HG02588 (cell line): ENCODE measurements at regions not wholly inside any gene's neighbourhood (a gene's known extent, or its start where the extent isn't known, plus 50 kb on each side); places are given as distances from the start of the nearest gene placed in this dataset.
"Not testable (repeated sequence)": the region's sequence is repeated elsewhere in the genome, so short reads cannot be mapped to it uniquely, and the experiment has no call there.

Experiments
- ATAC-seq: cut with Tn5 transposase; IDR thresholded peaks from one replicate; pipeline ENCODE4 v1.9.1; 2021; ENCODE audit warnings: mild to moderate bottlenecking, moderate library complexity; ENCODE audit not compliant: unreplicated experiment

DNA sequence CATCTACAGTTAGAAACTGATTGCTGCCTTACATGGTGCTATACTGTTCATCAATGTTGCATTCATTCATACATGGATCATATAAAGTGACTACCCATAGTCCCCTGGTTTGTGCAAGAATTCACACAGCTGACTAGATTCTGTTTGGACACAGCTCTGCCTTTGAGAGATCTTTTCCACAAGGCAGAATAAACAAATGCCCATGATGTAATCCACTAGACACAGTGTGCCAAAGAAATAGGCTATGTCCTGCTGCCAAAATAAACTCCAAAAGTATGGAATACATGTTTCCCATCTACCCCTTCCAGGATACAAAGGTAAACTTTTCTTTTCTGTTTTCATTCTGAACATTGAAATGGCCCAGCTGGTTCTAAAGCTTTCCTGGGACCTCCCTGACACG lies 269.4 kb upstream of the CHAC2 start:
- ATAC-seq, result no peak

DNA sequence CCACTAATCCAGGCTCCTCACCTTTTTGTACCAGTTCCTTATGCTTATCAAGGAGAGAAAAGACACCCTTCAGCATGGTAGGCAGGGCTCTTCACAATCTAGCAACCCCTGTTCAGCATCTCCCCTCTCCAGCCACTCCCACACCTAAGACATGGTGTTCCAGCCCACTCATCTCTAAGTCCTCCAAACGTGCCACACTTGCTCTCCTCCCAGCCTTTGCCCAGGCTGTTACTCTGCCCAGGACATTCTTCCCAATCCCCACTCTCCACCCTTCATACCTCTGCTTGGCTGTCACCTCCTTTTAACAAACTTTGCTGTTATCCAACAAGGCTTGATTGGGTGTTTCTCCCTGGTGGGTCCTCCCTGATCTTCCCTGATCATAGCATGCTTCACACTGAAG lies 270.6 kb upstream of the CHAC2 start:
- no peak for ATAC-seq

DNA sequence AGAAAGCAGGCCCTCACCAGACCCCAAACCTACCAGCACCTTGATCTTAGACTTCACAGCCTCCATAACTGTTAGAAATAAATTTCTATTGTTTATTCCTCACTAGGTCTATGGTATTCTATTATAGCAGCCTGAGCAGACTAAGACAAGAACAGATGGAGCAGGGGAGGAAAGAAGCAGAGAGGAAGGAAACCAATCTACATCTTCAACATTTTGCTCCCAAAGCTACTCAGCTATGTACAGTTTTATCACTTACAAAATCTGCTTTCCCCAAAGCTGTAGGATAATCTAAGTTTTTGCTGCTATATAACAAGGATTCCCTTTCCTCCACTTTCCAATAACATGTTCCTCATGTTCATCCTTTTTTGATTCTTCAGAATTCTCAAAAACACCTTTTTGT lies 274.4 kb upstream of the CHAC2 start:
- no peak for ATAC-seq

DNA sequence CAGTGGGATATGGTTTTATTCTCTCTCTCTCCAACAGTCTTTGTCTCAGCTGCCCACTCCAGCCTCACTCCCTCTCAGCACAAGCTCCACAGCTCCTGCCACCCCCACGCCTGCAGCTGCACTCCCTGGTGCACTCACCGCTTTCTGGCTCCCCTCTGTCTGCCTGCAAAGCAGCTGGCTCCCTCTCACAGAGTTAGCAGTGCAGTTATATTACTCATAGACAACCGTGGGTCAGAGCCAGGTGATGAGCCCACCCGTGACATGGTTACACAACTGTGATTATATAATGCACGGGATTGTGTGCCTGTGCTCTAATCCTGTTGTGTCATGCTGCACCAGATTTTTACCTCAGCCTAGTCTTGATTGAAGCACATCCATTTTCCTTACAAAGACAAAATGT lies 276.9 kb upstream of the CHAC2 start:
- no peak for ATAC-seq

DNA sequence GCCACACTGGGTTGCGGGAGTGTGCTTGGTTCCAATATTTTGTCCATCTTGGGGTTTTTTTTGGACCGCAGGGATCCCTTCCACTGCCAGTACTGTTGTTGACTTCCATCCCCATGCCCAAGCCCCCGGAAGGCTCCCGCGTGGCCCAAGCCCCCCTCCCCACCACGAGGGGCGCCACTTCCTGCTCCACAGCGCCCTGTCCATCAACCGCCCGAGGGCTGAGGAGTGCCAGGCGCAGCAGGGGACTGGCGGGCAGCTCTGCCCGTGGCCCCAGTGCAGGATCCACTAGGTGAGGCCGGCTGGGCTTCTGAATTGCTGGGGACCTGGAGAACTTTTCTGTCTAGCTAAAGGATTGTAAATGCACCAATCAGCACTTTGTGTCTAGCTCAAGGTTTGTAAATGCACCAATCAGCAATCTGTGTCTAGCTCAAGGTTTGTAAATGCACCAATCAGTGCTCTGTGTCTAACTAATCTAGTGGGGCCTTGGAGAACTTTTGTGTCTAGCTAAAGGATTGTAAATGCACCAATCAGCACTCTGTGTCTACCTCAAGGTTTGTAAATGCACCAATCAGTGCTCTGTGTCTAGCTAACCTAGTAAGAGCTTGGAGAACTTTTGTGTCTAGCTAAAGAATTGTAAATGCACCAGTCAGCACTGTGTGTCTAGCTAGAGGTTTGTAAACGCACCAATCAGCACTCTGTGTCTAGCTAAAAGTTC lies 281.3 kb upstream of the CHAC2 start:
- ATAC-seq, result not testable (repeated sequence)

DNA sequence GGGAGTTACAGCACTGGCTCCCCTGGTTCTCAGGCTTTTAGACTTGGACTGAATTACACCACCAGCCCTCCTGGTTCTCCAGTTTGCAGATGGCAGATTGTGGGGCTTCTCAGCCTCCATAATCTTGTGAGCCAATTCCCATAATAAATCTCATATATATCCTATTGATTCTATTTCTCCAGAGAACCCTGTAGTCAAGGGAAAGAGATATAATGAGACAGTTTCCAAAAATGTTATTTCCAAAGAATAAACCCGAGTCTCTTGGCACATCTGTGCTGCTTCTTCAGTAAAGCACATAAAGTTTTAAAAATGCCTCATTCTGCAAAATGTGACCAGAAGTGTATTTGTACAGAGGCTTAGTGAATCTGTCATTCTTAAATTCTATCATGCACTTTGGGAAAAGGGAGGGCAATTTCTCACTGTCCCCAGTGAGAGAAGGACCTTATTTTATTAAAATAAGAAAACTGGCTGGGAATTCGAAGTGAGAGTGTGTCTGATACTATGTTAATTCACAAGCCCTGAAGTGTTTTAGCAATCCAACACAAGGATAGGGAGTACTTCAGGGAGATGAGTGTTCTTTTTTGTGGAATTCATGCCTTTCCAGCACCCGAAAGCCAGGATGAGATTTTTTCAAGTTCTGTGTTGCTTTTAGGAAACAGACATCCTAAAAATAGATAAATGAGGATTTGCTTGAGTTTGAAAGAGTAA lies 282.4 kb upstream of the CHAC2 start:
- ATAC-seq, result no peak

DNA sequence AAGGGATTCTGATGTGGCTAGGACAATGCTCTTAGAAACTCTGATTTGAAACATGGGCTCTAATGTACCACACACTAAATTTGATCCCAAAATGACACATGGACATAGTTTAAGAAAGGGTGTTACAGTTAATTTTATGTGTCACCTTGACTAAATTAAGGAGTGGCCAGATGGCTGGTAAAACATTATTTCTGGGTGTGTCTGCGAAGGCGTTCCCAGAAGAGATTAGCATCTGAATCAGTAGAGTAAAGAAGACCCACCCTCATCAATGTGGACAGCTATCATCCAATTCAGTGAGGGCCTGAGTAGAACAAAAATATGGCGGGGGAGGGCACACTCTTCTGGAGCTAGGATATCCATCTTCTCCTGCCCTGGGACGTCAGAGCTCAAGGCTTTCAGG lies 283.1 kb upstream of the CHAC2 start:
- no peak for ATAC-seq

DNA sequence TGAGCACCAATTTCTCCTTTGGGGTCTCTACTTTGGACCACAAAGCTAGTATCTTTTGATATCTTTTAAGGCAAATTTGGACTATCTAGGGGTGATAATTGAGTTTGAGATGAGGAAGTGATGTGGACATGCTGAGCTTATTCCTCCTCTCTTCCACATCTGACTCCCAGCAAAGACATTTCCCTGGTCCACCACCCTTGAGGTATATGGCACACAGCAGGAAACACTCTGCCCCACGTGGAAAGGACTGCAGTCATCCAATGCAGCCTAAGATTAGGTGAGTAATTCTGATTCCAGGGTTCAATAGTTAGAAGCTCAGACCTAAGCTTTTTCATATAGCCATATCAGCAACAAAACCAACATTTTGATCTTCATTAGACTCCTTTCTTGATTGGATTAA lies 290.1 kb upstream of the CHAC2 start:
- ATAC-seq, result no peak

DNA sequence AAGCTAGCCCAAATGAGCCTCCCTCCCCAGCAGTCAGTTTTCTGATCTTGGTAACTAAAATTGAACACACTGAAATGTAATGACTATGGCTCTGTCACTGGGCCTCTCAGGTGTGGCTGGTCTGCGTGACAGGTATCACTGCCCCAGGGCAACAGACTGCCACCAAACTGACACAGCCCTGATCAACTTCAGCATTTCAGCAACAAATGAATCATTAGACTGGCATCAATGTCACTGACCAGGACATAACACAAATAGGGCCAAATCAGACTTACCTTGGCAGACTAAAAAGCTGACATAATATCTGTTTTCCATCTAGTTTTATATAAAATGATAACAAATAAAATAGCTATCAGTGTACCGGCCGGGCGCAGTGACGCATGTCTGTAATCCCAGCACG lies 290.8 kb upstream of the CHAC2 start:
- ATAC-seq, result no peak

DNA sequence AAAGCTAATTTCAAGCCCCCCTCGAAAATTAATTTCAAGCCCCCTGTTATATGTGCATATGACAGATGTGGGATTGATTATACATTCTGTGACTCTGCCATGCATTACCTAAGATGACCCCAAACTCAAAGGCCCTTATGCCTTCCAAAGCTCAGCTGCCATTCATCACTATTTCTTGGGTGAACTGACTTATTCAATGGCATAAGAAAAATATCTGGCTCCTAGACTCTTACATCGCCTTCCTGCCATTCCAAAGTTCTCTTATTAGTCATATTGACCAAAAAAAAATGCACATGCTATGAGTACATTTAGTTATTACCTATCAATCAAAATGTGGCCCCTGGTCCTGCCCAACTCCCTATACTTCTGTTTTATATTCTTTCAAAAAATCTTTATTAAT lies 291.8 kb upstream of the CHAC2 start:
- ATAC-seq, result no peak

DNA sequence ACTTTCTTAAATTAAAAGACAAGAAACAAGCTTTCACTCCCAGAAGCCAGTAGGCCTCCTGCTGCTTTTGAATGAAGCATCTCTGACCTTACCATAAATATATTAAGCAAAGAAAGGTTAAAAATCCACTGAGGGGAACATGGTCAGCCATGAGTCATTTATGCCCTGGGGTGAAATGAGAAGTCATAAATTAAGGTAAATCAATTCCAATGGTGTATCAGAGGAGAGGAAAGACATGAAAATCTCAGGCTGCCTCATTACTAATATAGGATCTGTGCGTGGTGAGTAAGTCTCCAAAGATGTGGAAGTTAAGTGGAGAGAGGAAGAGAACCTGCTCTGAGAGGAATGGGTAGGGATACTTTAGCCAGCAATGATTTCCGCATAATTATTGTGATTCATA lies 292.3 kb upstream of the CHAC2 start:
- ATAC-seq, result no peak

DNA sequence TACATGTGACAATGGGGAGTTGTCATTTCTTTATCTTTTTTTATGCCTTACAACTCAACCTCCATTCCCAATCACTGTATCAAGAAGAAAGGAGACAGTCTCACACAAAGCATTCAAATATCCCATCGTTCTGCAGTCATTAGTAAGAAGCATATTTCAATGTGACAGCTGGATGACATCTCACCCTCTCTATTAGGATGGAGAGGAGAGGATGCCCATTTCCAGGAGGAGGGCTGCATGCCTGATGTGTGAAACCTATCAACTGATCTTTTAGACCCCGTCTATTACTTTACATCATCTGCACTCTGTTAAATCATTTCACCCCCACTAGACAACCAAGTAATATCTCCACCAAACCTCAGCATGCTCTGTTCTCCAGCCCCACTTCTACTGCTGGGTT lies 292.7 kb upstream of the CHAC2 start:
- no peak for ATAC-seq

DNA sequence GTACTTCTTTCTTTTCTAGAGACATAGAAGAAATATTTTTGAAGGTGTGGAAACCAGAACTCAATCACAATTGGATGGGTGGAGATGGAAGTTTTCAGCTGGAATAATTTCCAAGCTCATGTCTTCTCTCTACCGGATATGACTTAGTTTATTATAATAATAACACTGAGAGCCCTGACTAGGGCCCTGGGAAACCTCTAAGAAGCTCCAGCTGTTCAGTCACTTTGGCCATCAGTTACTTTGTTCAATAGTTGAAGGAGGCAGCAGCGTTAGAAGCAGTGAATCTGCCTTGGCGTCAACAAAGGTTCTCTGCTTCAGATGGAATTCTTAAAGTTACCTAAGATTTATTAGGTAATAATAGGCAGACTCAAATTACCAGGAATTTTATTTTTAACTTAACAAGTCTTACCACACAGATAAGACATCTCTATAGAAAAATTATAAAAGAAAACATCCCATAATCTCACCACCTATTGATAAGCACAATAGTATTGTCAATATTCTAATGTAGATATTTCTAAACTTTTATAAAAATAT lies 293.8 kb upstream of the CHAC2 start:
- no peak for ATAC-seq

DNA sequence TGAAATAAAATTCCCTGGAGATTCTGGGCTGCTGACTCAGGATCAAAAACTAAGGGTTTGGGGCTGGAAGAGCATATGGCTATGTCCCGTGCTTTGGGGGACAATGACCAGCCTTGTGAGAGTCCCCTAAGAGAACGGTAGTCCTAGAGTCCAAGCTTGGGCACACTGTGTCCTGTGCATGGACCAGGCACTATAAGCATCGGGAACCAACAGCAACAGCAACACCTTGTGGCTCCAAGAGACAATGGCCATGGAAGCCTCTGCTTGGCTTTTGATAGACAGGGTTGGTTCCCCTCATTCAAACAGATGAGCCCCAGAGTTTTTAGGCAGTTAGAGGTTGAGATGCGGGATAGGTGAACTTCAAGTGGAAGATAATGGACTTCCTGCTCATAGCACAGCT lies 294.4 kb upstream of the CHAC2 start:
- no peak for ATAC-seq

DNA sequence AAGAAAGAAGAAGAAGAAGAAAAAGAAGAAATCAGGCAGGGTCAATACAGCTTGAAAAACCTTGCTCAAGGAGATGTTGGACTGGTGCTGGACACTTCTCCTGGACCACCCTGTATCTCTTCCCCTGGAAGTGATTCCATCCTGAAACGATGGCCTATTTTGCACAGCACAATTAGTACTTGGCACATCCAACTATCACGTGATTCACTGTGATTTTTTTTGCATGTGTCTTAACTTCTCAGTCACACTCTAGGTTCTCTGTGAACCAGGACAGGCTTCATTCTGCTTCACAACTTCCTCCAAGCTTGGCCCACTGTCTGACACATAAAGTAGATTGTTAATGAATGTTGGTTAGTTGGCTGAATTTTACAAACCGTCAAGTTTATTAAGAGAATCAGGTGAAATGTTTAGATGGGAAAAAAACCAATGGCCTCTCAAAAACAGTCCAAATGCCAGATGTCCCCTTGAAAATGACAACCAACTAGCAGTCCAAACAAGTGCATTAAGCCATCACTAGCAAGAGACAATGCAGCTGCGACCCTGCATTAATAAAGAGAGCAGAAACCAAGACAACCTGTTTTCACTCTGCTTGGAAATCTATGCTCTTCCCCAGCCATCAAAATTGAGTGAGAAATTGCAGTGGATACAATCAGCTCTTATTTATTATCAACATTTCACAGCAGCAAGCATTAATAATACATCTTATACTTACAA lies 300.0 kb upstream of the CHAC2 start:
- no peak for ATAC-seq

DNA sequence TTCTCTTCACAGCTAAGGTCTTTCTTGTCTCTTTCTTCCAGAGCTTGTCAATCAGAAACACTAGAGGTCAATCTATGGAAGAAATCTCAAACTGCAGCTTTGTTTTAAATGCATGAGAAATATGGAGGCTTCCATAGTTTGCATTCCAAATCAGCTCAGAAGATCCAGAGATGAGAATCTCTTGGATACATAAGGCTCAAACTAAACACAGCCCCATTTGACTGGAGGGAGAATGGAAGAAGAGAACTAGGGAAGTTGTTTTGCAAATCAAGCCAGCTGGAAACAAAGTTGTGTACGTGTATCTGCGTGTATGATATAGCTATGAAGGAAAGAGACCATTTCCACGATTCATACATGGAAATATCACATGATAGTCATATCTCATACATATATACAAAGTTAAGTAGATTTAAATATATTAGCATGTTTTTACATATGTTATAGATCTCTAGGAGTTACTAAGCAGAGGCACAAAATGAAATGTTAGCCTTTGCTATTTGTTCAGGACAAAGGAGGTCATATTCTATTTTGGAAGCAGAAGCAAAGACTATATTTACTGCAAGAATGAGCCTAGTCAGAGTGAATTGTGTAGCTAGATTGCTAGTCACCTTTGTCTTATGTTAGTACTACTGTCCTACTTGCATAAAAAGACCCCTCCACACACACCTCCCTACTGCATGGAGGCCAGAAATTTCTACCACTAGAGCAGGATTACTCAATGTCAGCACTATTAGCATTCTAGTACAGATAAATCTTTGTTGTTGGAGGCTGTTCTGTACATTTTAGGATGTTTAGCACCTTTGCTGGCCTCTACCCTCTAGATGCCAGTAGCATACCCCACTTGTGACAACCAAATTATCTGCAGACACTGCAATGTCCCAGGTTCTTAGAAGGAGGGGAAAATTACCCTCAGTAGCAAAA lies 303.5 kb upstream of the CHAC2 start:
- ATAC-seq, result no peak

DNA sequence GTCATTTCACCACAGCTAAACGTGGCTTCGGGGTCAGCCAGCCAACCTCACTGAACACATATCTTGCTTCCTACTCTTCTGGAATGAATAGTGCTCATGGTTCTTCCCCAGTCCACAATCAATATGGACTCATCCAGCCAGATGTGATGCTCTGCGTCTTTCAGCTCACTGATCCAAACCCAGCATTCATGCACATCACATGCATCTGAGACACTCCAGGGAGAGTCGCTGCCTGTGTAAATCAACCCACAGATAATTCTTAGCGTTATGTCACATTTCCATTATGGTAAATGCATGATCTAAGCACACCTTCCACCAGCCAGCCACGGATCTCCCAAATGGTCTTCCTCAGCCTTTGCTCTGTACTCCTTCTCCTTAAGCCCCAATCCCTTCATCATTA lies 306.7 kb upstream of the CHAC2 start:
- no peak for ATAC-seq

DNA sequence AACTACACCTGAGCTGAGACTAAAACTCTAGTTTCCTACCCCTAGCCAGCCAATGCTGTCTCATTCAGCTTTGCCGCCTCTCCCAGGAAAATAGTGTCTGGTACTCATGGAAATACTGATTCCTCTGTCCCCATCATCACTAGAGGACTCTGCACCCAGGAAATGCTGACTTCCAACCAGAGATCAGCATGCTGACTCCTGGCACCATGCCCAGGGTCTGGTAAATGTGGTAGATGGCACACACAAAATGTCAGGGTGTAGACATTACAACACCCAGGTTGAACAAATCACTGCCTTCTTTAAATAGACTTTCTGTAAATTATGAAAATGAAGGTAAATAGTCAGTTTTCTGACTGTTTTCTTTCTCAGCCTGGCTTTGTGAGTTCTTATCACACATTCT lies 307.3 kb upstream of the CHAC2 start:
- ATAC-seq, result no peak

DNA sequence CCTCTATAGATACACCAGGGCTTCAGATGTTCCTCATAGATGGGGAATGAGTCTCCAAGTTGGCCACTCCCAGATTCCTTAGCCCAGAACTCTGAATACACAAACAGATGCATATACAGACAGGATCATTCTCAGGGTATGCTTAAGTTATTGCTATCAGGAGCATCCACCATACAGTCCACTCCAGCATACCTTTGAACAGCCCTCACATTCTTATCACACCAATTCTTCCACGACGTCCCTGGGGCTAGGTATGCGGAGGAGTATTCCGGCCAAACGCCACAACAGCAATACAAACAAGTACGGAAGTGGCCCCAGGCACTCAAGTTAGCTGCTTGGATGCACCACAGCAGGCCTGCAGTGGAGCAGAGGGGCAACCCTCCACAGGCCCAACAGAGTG lies 312.5 kb upstream of the CHAC2 start:
- no peak for ATAC-seq

DNA sequence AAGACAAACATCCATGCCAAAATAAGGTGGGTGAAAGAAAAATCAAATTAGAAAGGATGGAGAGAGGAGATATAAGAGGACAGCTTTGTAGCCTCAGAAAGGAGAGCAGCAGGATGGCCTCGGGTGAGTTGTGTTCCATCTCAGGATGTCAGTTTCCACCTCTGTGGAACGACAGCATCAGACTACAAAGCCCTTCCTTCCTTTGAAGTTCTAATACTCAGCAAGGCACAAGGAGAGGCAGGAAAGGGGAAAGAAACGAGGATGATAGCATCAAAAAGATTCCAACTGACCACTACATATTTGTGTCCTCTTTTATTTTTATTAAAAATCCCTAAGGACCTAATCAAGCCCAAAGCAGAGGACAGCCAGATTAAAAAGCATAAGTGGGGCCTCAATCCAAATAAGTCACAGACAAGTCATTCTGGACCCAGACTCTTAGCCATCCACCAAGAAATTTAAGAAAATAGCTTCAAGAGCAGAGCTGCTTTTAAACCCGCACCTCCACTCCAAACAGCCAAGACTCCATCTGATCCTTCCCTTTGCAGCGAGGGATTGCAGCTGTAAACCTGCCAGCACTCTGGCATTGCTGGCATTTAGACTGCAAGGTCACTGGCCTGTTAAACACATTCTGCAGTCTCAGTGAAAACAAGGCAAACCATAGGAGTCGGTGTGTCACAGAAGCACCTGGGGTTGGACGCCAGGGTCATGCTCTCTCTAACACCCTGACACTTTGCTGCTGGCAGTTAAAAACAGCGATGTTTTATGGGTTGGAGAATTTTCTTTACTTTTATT lies 314.5 kb upstream of the CHAC2 start:
- ATAC-seq, result no peak
